ENCODE measurements at regions not wholly inside any gene's neighbourhood (a gene's known extent, or its start where the extent isn't known, plus 50 kb on each side); places are given as distances from the start of the nearest gene placed in this dataset.

DNA sequence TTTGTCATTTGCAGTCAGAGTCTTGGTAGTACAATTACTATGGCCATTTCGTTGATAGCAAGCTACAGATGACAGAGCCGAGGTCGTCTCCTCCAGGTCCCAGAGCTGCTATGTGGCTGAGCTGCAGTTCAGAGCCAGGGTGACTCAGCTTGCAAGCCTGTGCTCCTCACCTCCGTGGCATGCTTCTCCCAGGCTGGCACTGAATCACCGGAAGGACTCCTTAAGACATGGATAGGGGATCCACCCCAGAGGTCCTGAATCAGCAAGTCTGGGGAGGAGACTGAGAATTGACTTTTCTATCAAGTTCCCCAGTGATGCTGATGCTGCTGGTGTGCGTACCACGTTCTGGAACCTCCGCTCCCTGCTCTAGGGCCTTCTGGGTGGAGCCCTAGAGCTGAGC lies 291.2 kb downstream of the CDH26 start:
- DNase-seq: no peak

DNA sequence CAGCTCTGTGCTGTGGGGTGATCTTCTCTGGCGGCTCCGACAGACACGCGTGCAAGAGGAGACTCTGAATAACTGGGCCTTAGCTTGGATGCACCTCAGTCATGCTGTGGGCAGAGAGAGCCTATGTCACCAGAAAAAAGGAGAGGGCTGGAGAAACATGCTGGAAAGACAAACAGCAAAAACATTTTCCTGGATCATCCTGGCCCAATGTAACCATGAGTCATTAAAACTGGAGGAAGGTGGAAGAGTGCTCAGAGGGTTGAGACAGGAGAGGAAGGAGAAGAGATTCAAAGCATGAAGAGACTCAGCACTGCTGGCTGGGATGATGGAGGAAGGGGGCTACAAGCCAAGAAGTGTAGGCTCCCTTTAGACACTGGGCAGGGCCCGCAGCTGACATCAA lies 292.0 kb downstream of the CDH26 start:
- DNase-seq: no peak

DNA sequence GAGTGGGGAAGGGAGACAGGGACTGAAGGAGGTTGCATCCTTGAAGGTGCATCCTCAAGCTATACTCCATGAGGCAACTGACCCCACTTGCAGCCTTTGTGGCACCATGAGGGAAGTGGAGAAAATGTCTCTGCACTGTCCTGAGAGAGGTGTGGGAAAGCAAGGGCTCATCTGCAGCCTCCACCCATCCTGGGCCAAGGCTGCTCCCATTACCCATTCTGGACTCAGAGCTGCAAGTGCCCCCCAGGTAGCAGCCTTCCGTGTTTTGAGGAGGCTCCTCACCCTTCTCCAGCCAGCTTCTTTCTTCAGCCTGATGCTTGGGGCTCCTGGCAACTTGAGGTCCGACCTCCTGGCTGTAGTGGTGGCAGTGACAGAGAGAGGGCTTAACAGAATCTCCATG lies 294.6 kb downstream of the CDH26 start:
- DNase-seq: no peak

DNA sequence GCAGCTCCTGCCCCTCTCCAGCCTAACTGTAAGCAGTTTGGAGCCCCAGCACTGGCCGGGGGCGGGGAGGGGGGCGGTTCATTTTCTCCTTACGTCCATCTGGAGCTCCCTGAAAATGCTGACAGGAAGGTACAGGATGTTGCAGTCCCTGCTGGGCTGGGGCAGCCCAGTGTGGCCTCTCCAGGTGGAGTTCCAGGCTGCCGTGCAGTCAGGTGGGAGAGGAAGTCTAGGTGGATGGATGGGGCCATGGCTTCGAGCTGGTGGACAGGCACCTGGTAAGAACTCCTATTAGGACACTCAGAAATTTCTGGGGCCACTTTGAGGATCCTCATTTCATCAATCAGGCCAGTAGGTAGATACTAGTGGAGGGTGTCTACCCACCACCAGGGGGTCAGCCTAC lies 295.2 kb downstream of the CDH26 start:
- no peak for DNase-seq

DNA sequence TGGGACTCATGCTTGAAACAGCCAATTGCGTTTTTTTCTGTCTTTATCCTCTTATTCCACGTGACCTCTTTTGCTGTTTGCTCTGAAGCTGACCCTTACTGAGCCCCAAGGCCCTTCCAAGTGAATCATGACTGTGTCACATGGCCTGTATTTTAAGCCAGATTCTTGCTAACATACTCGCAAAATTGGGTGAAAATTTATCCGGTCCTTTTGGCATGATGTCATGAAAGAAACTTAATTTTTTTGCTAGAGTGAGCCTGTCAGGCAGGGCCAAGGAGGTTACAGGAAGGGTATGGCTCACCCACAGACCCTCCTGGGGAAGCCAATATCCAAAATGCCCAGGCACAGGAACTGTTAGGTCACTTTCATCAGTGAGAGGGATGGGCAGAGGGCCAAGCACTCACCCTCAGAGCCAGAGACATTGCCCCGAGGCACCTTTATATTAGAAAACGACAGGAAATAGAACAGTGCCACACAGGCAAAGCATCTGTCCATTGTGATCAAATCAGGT lies 296.7 kb downstream of the CDH26 start:
- DNase-seq: no peak

DNA sequence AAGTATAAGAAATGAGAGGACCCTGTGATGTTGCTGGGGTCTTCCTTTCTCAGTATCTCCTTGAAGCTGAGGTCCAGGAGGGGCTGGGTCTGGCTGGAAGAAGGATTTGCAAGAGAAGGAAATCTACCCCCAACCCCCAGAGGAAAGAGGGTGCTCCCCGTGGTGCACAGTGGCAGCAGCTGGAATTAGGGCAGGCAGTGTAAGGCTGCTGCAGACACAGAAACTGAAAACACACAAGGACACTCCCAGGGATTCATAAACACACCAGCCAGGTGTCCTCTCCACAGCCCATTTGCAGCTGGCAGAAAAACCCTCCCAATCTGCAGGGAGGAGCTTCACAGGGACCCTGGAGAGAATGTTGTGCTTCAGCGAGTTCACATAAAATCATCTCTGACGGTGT lies 297.2 kb downstream of the CDH26 start:
- no peak for DNase-seq

DNA sequence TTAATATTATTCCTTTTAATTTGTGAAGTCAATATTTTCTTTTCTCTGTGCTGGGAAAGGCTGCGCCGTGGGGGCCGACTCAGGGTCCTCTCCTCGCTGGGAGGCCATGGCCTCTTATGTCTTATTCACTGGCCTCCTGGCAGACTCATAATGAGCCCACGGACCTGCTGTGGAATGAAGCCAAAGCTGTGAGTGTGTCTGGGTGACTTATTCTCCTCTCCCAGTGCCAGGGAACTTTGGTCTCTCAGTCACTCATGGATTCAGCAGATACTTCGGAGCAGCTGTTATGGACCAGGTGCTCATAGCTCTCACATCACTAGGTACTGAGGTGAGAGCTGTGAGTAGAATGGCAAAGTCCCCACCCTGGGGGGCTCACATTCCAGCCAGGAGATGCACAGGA lies 297.6 kb downstream of the CDH26 start:
- DNase-seq: no peak

DNA sequence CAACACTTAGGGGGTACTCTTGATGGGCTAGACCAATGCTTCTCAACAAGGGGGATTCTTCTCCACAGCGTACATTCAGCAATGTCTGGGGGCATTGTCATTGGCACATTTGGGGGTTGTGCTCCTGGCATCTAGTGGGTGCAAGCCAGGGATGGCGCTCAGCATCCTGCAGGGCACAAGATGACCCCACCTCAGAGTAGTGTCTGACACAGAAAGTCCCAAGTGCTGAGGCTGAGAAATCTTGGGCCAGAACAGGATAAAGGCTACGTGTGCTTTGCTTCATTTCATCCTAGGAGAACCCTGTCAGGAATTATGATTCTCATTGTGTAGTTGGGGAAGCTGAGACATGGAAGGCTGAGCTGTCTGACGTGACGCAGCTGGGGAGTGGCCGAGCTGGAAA lies 298.6 kb downstream of the CDH26 start:
- no peak for DNase-seq

DNA sequence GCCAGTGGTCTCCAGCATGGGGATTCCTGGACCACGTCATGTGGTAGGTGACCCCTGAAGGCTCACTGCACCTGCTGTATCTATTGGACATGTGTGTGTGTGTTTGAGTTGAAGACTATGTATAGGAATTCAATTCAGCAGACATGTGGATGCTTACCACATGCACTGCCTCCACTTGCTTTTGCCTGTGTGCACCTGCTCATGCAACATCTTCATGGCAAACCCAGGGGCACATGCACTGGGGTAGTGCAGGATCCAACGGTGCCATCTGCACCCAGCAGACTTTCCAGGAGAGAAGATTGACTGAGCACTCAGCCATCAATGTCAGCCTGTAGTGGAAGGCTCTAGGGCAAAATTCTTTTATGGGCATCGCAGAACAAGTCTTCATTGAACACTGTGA lies 299.4 kb downstream of the CDH26 start:
- DNase-seq: no peak

DNA sequence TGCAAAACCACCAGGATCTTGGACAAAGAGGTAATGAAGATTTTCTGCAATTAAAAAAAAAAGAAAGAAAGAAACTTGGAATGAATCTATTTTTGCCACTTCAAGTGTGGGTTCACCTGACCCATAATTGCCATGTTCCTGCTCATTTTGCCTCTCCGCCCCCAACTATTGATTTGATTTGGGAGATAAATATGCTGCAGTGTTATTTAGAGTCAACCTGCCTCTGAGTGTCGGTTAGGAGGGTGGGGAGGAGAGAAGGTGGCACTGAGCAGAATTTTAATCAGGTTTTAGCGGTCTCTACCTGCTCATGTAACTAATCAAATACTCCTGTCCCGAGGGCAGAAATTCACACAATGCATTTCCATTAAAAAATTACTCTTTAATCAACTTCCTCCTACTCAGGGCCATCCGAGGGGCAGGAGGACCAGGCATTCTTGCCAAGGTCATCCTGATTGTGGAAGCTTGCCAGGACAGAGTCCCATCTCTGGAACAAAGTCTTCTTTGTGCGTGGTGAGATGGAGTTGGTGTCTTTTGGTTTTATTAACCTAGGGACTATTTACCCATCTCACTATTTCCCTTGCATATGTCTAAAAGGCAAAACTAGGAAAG lies 300.1 kb downstream of the CDH26 start:
- DNase-seq: no peak

DNA sequence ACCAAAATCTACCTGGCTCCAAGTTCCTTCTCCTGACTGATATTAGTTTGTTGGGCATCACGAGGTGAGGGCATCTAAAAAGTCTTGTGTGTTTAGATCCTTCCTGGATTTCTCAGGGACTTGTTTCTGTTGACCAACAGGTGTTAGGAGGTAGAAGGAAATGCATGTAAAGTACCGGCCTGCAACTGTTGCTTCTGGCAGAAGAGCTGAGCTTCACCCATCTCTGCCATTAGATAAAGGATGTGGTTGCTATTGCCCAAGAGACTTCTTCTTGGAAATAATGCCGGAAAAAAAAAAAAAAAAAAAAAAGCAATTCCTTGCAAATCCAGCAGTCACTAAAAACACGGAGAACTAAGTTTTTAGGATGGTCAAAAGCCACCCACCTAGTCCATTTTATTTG lies 303.1 kb downstream of the CDH26 start:
- no peak for DNase-seq

DNA sequence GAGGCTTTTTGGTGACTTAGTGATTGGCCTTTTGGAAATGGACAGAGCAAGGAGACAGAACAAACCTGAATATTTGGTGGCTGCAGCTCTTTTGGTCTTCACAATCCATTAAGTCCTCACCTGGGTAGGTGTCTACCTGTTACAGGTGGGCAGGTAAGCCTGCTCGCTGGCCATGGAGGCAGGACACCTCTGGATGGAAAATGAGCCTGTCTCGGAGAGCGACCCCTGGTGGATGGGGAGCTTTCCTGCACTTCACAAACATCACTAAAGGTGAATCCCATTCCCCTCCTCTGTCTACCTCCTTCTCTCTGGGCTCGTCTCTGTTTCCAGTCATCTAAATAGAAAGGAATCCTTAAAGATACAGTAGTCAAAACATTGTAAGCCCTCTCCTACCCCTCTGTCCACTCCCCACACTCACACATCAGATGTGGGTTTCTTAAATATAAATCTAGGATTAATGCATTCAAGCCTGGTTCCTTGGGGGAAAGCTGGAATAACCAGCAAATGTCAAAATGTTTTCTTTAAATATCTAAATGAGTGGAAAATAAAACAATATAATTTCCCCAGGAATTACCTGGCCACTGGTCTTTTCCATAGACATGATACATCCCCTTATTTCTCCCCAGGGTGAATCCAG lies 304.9 kb downstream of the CDH26 start:
- DNase-seq: peak; percentile 26

DNA sequence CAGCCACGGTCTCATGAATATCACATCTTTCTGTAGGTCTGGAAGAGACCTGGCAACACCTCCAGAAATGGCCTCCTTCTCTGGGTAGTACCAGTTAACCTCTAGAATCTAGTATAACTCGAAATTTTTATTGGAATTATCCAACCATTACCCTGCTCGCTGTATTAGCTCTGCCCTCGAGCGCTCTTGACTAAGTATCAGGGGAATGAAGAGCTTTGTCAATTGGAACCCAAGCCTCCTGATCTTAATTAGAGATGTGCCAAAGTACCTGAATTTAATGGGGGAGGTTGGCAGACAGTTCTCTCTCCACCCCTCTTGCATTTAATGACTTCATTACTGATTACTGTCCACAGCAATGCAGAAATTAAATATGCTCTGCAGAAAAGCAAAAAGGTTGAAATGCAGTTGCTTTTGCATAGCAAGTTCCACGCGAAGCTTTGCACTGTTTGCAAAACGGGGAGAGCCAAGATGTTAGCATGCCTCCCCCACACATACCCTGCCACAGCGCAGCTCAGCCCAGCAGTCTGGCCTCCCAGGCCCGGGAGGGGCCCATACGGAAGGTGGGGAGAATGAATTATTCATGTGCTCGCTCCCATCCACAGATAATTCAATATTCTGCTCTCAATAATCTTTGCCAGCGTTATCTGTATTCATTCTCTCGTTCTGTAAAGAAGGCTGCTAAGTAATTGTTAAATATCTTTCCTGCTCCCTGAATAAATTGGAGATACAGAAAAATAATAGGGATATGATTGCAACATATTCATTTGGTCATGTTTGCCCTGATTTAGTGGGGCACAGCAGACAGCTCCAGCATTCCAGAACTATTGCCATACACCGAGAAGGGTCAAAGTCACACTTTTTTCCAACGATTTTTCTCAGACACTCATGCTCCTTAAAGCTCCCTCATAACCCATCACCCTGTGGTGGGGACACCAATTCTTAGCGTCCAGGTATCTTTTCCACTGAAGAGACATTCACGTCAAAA lies 305.8 kb downstream of the CDH26 start:
- no peak for DNase-seq

DNA sequence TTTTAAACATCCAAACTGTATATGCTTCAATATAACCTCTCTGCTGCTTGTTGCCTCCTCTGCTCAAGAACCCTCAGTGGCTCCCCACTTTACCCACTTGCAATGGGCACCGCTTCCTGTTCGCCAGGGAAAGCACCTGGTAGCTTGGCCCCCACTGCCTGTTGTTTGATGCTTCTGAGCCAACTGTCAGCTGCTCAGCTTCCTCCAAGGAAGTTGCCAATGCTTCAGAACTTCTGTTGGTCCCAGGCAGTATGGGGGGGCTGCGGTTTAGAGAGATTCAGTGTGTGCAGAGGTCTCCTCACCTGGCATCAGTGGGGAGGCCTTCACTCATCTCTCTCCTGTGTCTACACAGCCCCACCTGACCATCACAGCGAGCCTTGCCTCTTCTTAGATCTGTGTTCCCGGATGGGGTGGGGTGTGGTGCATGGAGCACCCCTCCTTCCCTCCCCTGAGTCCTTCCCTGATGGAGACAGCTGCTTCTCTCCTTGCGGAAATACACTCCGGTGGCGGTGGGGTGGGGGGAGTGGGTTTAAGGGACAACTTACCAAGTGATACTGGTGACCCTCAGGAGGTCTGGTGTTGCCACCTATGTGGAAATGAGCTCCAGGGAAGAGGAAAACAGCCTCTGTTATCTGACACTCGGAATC lies 308.1 kb downstream of the CDH26 start:
- DNase-seq: no peak

DNA sequence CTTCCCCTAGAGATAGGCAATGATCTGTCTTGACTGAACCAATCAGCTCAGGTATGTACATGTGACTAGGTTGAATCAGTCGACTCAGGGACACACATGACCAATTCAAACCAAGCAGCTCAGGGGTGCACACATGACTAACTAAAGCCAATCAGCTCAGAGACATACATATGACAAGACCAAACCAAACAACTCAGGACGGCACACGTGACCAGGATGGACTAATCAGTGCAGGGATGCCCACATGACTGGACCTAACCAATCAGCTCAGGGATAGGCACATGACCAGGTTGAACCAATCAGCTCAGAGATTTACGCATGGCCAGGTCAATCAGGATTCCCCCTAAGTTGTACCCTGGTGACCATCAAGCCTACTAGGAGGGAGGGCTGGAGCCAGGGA lies 310.3 kb downstream of the CDH26 start:
- DNase-seq: no peak

DNA sequence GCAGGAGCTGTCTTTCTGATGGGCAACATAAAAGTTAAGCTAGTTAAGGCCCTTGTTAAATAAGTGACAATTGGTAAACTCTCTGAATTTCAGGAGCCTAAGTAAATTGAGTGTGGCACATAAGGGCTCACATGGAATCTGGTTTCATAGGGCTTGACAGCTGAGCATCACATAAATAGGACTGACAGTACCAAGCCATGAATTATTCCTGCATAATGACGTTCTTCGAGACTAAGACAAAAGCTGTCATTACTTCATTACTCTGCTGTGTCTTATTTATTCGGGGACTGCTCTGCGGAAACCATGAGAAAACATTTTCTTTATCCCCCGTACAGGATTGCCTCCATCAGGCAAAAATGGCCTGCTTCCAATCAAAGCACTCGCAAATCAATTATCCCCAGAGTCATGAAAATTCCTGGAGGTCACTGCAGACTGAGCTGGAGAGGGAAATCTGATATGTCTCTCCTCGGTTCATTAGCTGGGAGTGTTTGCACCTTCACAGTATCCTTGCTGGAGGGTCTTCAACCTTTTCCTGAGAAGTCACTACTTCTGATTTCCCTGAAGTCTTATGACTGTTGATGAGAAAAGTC lies 311.4 kb downstream of the CDH26 start:
- no peak for DNase-seq

DNA sequence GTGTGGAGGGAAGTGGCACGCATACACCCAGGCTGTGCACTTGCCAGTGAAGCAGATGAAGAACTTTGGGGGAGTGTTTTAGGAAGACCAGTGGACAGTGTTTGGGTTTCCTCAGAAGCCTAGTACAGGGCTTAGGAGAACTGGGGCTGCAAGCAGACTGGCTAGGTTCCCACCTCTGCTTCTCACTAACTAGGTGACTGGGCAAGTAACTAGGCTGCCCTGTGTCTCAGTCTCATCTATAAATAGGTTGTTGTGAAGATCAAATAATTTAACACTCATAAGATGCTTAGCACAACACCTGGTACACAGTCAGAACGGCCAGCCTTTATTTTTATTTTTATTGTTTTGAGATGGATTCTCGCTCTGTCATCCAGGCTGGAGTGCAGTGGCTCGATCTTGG lies 312.1 kb downstream of the CDH26 start:
- DNase-seq: no peak

DNA sequence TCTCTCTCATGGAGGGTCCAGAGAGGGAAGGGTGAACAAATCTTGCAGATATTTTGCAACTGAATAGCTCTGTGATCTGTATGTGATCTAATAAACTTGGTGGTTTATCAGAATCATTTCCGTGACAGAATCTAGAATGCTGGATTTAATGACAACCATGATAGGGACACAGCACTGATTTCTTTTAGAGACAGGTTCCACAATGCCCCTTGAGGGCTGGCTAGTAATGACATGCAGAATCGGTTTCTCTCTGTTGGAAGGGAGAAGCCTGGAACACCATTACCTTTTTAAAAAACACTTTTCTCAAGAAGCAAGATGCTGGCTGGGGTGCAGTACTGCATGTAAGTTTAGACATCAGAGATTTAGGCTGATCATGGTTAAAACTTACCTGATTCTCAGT lies 313.4 kb downstream of the CDH26 start:
- no peak for DNase-seq

DNA sequence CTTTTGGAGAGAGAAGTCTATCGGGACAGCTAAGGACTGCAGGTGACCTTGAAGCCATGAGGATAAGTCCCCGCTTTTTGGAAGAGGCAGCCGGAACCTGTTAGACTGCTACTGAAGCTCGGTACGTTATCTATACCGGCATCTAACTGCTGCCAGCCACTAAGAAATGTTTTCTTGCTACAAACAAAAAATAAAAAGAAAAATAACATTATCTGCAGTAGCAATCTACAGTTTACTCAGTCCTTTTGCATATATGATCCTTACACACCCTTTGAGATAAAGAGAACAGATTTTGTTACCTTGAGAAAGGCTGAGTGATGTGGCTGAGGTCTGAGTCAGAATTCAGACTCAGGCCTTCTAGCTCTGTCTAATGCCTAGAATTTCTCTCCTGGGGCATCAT lies 314.6 kb downstream of the CDH26 start:
- no peak for DNase-seq

DNA sequence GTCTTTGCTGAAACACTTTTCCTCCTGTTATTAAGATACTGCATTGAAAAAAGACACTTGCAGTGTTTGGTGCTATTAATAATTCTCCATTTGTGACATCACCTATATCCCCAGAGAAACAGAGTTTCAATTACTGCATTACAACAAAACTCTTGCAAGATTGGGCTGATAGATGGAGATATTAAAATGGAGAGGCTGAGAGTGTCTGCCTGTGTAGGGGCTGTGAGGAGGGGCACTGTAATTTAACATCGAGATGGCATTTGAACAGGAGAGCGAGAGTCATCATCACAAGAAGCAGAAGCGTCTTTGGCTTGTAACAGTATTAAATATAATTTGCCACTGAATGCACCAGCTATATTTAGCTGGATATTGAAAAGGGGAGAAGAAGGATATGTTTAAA lies 316.5 kb downstream of the CDH26 start:
- DNase-seq: no peak

DNA sequence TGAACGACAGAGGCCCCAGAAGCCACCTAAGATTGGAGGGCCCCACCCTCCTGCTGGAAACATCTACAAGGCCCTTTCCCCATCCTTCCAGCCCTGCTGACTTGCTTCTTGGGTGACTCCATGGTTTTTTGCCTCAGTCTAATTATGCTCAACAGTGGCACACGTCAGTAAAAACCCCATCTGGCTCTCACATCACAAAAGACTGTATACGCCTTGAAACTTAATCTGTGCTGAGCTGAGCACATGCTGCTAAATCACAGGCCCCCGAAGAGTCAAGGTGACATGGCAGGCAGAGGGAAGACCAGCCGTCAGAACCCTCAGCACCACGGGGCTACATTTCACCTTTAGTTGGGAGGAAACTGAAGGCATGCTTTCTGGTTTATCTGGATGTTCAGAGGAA lies 323.1 kb downstream of the CDH26 start:
- no peak for DNase-seq

DNA sequence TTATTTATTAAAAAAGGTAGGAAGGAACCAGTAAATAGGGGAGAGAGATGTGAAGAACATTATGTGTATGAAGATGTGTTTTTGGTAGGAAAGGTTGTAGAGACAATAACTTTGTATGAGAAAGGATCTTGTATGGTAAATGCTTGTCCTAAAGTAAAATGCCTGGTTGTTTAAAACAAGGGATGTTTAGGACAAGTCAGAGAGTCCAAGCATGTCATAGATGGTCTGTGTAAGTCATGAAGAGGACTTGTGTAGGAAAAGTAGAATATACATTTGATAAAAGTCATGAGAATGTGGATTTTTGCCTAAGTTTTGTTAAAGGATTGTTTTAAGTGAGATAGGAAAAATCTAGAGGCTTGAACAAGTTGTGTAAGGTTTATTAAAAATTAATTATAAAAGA lies 325.1 kb downstream of the CDH26 start:
- no peak for DNase-seq

DNA sequence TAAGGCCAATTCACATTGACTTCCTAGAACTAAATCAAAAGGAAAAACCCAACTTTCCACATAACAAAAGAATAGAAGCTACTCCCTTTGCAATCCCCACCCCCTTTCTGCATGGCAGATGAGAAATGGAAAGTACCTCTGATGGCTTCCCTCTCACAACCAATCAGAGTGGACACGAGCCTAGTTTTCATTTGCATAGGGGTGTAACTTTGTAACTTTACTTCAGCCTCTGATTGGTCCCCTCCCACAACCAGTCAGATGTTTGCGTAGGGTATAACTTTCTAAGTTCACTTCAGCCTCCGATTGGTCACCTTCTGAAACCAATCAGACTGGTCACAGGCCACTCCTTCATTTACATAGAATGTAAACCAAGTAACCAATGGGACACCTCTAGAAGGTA lies 328.5 kb downstream of the CDH26 start:
- DNase-seq: no peak

All from effector CD4-positive, alpha-beta T cell (primary cell).